Caco-2 (cell line): ENCODE measurements at regions not wholly inside any gene's neighbourhood (a gene's known extent, or its start where the extent isn't known, plus 50 kb on each side); places are given as distances from the start of the nearest gene placed in this dataset.

Source experiments
- BruUV-seq: library from RNA; stranded (reverse); fragments of 400-500 nt; replicated peaks from 2 replicates; lab custom pipeline; 2021; lab: Mats Ljungman, UMichigan
- CTCF ChIA-PET: fragments of 300-600 bp; sonication (Branson Sonifier 250); formaldehyde crosslinking; loops from one replicate; lab custom pipeline; 2022; ENCODE audit warnings: antibody characterized with exemption; lab: Charles Lee
- POLR2A ChIA-PET: fragments of 300-600 bp; sonication (Branson Sonifier 250); formaldehyde crosslinking; loops from one replicate; lab custom pipeline; 2022; ENCODE audit warnings: antibody characterized with exemption; lab: Charles Lee
- DNase-seq, 2 experiments: peaks; one replicate each; pipeline versions ENCODE4 v3.0.0 to v3.0.0-alpha.2; 2020 to 2022
- H3K27me3 ChIP-seq: replicated peaks from 2 replicates; pipeline ENCODE4 v1.6.0; 2011; ENCODE audit warnings: low read length; ENCODE audit not compliant: control insufficient read depth, insufficient read depth
- H3K36me3 ChIP-seq: 2 replicates; pipeline ENCODE4 v1.5.1; 2011; ENCODE audit warnings: low read length; ENCODE audit not compliant: control insufficient read depth, insufficient read depth
- H3K4me1 ChIP-seq: fragments of 250-450 bp; sonication (Bioruptor Pico); 2 replicates; pipeline ENCODE4 v1.5.1; 2020; ENCODE audit warnings: mild to moderate bottlenecking
- H3K4me3 ChIP-seq: 2 replicates; pipeline ENCODE4 v1.5.1; 2011; ENCODE audit warnings: low read depth, mild to moderate bottlenecking, control low read depth, low read length
- H3K9me3 ChIP-seq: fragments of 250-450 bp; sonication (Bioruptor Pico); 2 replicates; pipeline ENCODE4 v1.5.1; 2020; ENCODE audit warnings: mild to moderate bottlenecking, moderate library complexity
- H3K27ac Mint-ChIP-seq: one replicate; pipeline ENCODE4 v1.8.0; 2022; ENCODE audit warnings: mixed read lengths; ENCODE audit not compliant: unreplicated experiment
- H3K27me3 Mint-ChIP-seq: one replicate; pipeline ENCODE4 v1.8.0; 2022; ENCODE audit warnings: mixed read lengths; ENCODE audit not compliant: insufficient read depth, unreplicated experiment
- H3K36me3 Mint-ChIP-seq: one replicate; pipeline ENCODE4 v1.8.0; 2022; ENCODE audit warnings: mild to moderate bottlenecking, mixed read lengths; ENCODE audit not compliant: insufficient read depth, unreplicated experiment
- H3K4me1 Mint-ChIP-seq: one replicate; pipeline ENCODE4 v1.8.0; 2022; ENCODE audit warnings: low read depth, mixed read lengths; ENCODE audit not compliant: unreplicated experiment
- H3K4me3 Mint-ChIP-seq: one replicate; pipeline ENCODE4 v1.8.0; 2022; ENCODE audit warnings: mild to moderate bottlenecking, moderate library complexity, mixed read lengths; ENCODE audit not compliant: unreplicated experiment
- H3K9me3 Mint-ChIP-seq: one replicate; pipeline ENCODE4 v1.8.0; 2022; ENCODE audit warnings: mixed read lengths; ENCODE audit not compliant: unreplicated experiment
- CTCF ChIP-seq, 2 experiments: fragments of 200-600 bp in 1 of 2; IDR thresholded peaks; 1 replicate in 1 of 2; 2 replicates in 1 of 2; pipeline versions ENCODE4 v1.5.1 to v1.8.0; 2011 to 2022; ENCODE audit warnings: antibody characterized with exemption in 1 of 2, control low read depth in 1 of 2, inconsistent platforms in 1 of 2, low read depth in 1 of 2, low read length in 1 of 2, mild to moderate bottlenecking in 1 of 2, moderate library complexity in 1 of 2; ENCODE audit not compliant: insufficient read depth in 1 of 2, severe bottlenecking in 1 of 2, unreplicated experiment in 1 of 2
- intact Hi-C: fragments of 100-400 bp; cut with micrococcal nuclease; formaldehyde crosslinking; loops from one replicate; pipeline ENCODE4 v1.10.0; 2022; ENCODE audit not compliant: unreplicated experiment

DNA sequence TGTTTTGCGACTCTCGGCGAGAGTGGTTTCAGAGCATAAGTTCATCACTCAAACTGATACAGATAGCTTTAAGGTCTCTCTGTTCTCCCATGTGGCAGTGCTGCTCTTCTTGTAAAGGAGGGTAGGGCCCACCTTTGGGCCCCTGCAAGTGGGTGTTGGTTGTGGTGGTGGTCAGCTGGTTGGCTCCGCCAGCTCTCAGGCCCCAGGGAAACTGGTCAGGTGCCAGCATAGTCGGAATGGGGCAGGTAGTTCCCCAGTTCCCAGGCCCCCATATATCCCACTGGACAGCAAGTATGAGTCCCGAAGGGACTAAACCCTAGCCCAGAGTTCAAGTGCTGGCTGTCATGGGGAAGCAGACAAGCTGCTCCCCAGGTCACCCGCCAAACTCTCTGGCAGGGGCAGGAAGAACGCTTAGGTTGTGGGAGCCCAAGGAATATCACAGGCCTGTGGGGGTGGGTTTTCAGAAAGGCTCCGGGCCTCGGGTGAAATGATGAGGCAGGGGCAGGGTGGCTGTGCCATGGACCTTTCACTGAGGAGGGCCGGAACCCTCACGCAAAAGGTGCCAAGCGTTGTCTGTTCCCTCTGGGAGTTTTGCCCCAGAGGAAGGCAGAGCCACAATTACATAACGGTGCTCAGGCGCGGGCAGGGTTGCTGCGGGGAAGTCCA, 185.1 kb downstream of the EFHB start:
- no peak for DNase-seq
- CTCF ChIA-PET: no interaction called here
- Histone ChIP-seq H3K27me3 (no peaks in the 10 kb centered on the region), H3K4me1 (no peaks in the 10 kb centered on the region), H3K9me3 (no peaks in the 10 kb centered on the region), H3K4me3 (no peak overlapping the region), H3K36me3 (no peaks in the 10 kb centered on the region)
- H3K27me3 Mint-ChIP-seq: peaks cover 8% of the 10 kb centered on the region
- no peaks in the 10 kb centered on the region for H3K36me3 Mint-ChIP-seq
- no peak for TF ChIP-seq CTCF (IDR thresholded peaks at IDR 0.05; ENCODE audit: insufficient read depth in 1 of 2, low read depth in 1 of 2, low read length in 1 of 2, severe bottlenecking in 1 of 2, unreplicated experiment in 1 of 2)
- H3K4me3 Mint-ChIP-seq: no peak overlapping the region
- no peaks in the 10 kb centered on the region for H3K4me1 Mint-ChIP-seq
- intact Hi-C loops: no loop called here
- peaks cover 19% of the 10 kb centered on the region for H3K9me3 Mint-ChIP-seq
- POLR2A ChIA-PET: no interaction called here
- H3K27ac Mint-ChIP-seq: no peak overlapping the region
- no TSS peak for BruUV-seq

DNA sequence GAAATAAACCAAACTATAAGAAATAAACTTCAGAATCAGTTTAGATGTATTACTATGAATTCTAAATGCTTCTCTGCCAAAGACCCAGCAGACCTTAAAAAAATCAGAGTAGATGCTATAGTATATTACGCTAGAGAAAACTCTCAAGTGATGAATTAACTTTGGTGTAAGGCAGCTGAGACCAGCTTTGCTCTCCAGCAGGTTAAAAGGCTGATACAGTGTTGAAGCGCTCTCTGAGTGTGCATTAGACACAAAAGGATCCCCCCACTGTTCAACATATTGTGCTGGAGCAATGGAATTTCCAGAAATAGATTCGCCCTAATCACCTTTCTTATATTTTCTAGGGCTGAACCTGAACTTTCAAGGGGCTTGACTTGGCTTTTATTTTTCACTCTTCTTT, 190.0 kb downstream of the EFHB start:
- H3K4me1 ChIP-seq: no peaks in the 10 kb centered on the region
- Mint-ChIP-seq H3K4me1 (no peaks in the 10 kb centered on the region), H3K9me3 (no peaks in the 10 kb centered on the region), H3K27ac (no peak overlapping the region), H3K36me3 (no peaks in the 10 kb centered on the region), H3K4me3 (no peak overlapping the region), H3K27me3 (peaks cover 2% of the 10 kb centered on the region)
- BruUV-seq: no TSS peak
- intact Hi-C loops: no loop called here
- ChIA-PET POLR2A (no interaction called here), CTCF (no interaction called here)
- DNase-seq: no peak
- no peaks in the 10 kb centered on the region for H3K9me3 ChIP-seq
- H3K27me3 ChIP-seq: no peaks in the 10 kb centered on the region
- no peaks in the 10 kb centered on the region for H3K36me3 ChIP-seq
- no peak for TF ChIP-seq CTCF (IDR thresholded peaks at IDR 0.05; ENCODE audit: insufficient read depth in 1 of 2, low read depth in 1 of 2, low read length in 1 of 2, severe bottlenecking in 1 of 2, unreplicated experiment in 1 of 2)
- no peak overlapping the region for H3K4me3 ChIP-seq

DNA sequence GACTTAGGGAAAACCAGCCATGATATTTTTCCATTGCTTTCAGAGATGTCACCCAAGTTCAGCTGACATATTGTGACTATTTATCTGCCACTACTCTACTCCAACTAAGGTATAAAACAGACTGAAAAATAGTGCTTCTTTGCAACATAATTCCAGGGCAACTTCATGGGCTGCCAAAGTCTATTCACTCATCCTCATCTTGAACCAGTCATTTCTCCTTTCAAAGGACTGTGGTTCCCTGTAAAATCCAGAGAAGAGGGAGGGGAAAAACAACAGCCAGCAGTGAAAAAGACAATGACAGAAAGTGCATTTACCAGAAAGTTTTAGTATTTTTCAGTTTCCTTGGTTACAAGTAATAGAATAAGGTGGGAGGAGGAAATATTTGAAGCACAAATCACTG, 191.1 kb downstream of the EFHB start:
- no peaks in the 10 kb centered on the region for H3K9me3 ChIP-seq
- Mint-ChIP-seq H3K27me3 (peaks cover 2% of the 10 kb centered on the region), H3K4me1 (no peaks in the 10 kb centered on the region), H3K36me3 (no peaks in the 10 kb centered on the region), H3K9me3 (no peaks in the 10 kb centered on the region), H3K27ac (no peak overlapping the region), H3K4me3 (no peak overlapping the region)
- H3K4me3 ChIP-seq: no peak overlapping the region
- intact Hi-C loops: no loop called here
- no peaks in the 10 kb centered on the region for H3K36me3 ChIP-seq
- ChIA-PET CTCF (no interaction called here), POLR2A (no interaction called here)
- no peaks in the 10 kb centered on the region for H3K4me1 ChIP-seq
- no peaks in the 10 kb centered on the region for H3K27me3 ChIP-seq
- no peak for DNase-seq
- no TSS peak for BruUV-seq
- no peak for TF ChIP-seq CTCF (IDR thresholded peaks at IDR 0.05; ENCODE audit: insufficient read depth in 1 of 2, low read depth in 1 of 2, low read length in 1 of 2, severe bottlenecking in 1 of 2, unreplicated experiment in 1 of 2)
